ENCODE measurements at regions not wholly inside any gene's neighbourhood (a gene's known extent, or its start where the extent isn't known, plus 50 kb on each side); places are given as distances from the start of the nearest gene placed in this dataset.

DNA sequence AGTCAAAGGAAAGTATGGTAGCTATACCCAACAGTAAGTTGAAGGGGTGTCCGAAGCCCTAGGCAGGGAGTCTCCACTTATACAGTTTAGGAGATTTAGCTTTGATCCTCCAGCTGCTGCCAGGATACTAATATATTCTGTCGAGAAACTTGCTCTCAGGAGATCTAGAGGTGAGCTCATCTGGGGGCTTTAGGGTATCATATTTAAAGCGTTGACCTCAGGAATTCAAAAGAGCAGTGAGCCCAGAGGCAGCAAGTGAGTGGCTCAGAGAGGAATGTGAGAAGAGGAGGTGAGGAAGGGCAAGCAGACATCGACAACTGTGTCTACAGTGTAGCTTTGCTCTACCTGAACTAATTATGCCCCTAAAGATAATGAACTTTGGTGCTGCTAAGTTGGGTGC lies 245.1 kb upstream of the LRTM1 start:
- TF ChIP-seq POLR2A (IDR thresholded peaks at IDR 0.05) (no peak), CTCF (IDR thresholded peaks at IDR 0.05) (no peak)

Data from lower leg skin (tissue), 3 donors.